HEK293 (cell line): ENCODE measurements at regions not wholly inside any gene's neighbourhood (a gene's known extent, or its start where the extent isn't known, plus 50 kb on each side); places are given as distances from the start of the nearest gene placed in this dataset.

ENCODE experiments used
- PRDM10 ChIP-seq: fragments of 450-650 bp; formaldehyde crosslinking; IDR thresholded peaks from 2 replicates; pipeline ENCODE4 v1.5.1; 2016; ENCODE audit warnings: missing biosample characterization, missing genetic modification characterization
- YY1 ChIP-seq: fragments of 450-650 bp; formaldehyde crosslinking; IDR thresholded peaks from 2 replicates; pipeline ENCODE4 v1.5.1; 2018; ENCODE audit warnings: missing biosample characterization, missing genetic modification characterization
- ZNF24 ChIP-seq: fragments of 450-650 bp; formaldehyde crosslinking; IDR thresholded peaks from 2 replicates; pipeline ENCODE4 v1.5.1; 2016; ENCODE audit warnings: missing biosample characterization, missing genetic modification characterization
- ZNF280D ChIP-seq: fragments of 450-650 bp; formaldehyde crosslinking; IDR thresholded peaks from 2 replicates; pipeline ENCODE4 v1.5.1; 2016; ENCODE audit warnings: missing biosample characterization, missing genetic modification characterization
- ZNF639 ChIP-seq: fragments of 450-650 bp; formaldehyde crosslinking; IDR thresholded peaks from 2 replicates; pipeline ENCODE4 v1.5.1; 2016; ENCODE audit warnings: missing biosample characterization, missing genetic modification characterization
- TF ChIP-seq, protein P1 (sequence below): fragments of 450-650 bp; formaldehyde crosslinking; IDR thresholded peaks from 2 replicates; pipeline ENCODE4 v1.5.1; 2016; ENCODE audit warnings: missing biosample characterization, missing genetic modification characterization
- TF ChIP-seq, protein P2 (sequence below): fragments of 450-650 bp; formaldehyde crosslinking; IDR thresholded peaks from 2 replicates; pipeline ENCODE4 v1.5.1; 2016; ENCODE audit warnings: missing biosample characterization, missing genetic modification characterization

DNA sequence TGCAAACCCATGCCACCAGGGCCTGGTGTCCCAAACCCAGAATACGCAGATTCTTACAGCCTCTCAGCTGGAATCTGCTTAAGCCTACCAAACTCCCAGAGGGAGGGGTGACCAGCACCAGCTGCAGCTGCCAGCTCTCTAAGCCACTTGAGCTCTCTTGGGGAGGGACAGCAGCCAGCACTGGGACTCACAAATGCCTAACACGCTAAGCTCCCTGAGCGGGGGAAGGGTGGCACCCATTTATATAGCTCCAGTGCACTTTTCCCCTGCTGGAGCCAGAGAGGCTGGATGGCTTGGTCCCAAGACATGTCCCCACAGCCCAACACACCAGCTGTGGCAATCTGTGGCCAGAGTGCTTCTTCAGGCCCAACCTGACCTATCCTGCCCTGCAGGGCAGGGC, 326.8 kb upstream of the NRG3 start:
- TF ChIP-seq, protein P1, sequence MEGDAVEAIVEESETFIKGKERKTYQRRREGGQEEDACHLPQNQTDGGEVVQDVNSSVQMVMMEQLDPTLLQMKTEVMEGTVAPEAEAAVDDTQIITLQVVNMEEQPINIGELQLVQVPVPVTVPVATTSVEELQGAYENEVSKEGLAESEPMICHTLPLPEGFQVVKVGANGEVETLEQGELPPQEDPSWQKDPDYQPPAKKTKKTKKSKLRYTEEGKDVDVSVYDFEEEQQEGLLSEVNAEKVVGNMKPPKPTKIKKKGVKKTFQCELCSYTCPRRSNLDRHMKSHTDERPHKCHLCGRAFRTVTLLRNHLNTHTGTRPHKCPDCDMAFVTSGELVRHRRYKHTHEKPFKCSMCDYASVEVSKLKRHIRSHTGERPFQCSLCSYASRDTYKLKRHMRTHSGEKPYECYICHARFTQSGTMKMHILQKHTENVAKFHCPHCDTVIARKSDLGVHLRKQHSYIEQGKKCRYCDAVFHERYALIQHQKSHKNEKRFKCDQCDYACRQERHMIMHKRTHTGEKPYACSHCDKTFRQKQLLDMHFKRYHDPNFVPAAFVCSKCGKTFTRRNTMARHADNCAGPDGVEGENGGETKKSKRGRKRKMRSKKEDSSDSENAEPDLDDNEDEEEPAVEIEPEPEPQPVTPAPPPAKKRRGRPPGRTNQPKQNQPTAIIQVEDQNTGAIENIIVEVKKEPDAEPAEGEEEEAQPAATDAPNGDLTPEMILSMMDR (tag by site-specific recombination) = no peak
- TF ChIP-seq, protein P2, sequence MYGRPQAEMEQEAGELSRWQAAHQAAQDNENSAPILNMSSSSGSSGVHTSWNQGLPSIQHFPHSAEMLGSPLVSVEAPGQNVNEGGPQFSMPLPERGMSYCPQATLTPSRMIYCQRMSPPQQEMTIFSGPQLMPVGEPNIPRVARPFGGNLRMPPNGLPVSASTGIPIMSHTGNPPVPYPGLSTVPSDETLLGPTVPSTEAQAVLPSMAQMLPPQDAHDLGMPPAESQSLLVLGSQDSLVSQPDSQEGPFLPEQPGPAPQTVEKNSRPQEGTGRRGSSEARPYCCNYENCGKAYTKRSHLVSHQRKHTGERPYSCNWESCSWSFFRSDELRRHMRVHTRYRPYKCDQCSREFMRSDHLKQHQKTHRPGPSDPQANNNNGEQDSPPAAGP (tag by site-specific recombination) = no peak
- TF ChIP-seq PRDM10 (tag by site-specific recombination) = no peak
- TF ChIP-seq YY1 (tag by site-specific recombination) = no peak
- TF ChIP-seq ZNF24 = no peak
- TF ChIP-seq ZNF280D (tag by site-specific recombination) = no peak
- no peak for TF ChIP-seq ZNF639 (tag by site-specific recombination)
